ENCODE measurements at regions not wholly inside any gene's neighbourhood (a gene's known extent, or its start where the extent isn't known, plus 50 kb on each side); places are given as distances from the start of the nearest gene placed in this dataset.

- TF ChIP-seq CTCF (IDR thresholded peaks at IDR 0.05) (no peak), CHD2 (IDR thresholded peaks at IDR 0.05; ENCODE audit: low read length, partially characterized antibody) (no peak), RFX5 (IDR thresholded peaks at IDR 0.05; ENCODE audit: low read length) (no peak), EZH2phosphoT487 (IDR thresholded peaks at IDR 0.05; ENCODE audit: borderline replicate concordance, low read depth) (no peak), JUND (IDR thresholded peaks at IDR 0.05) (no peak), POLR2AphosphoS5 (IDR thresholded peaks at IDR 0.05; ENCODE audit: low read depth, low read length) (no peak), YY1 (IDR thresholded peaks at IDR 0.05; ENCODE audit: low read depth) (no peak), FOSL2 (IDR thresholded peaks at IDR 0.05; ENCODE audit: borderline replicate concordance, low read depth) (no peak), SIN3A (IDR thresholded peaks at IDR 0.05; ENCODE audit: borderline replicate concordance, low read depth, low read length) (no peak), USF1 (IDR thresholded peaks at IDR 0.05; ENCODE audit: borderline replicate concordance, low read depth) (no peak)
These were observed 151.4 kb downstream of the FBLN2 start for GRCh38 chr3:13700362-13700761.
